ENCODE measurements at regions not wholly inside any gene's neighbourhood (a gene's known extent, or its start where the extent isn't known, plus 50 kb on each side); places are given as distances from the start of the nearest gene placed in this dataset.

DNA sequence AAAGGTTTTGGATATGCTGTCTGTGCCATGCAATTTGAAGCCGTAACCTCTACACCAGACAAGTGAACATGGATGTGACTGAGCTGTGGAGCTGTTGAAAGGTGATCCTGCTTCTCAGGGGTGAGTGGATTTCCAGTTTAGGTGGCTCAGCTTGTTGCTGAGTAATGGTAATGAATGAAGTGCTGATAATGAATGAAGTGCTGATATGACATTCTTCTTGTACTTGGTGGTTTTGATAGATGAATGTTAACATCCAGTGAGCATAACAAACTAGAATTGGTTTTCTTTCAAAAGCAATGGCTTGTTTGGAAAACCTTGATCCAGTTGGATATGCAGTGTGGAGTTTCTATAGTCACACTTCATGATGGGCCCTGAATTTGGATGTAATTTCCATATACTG, 89.7 kb upstream of the FZD8 start:
- Histone ChIP-seq H3K27me3 (replicated peaks; ENCODE audit: control insufficient read depth, insufficient read depth, low read length) (no peaks in the 10 kb centered on the region), H3K36me3 (ENCODE audit: control insufficient read depth, insufficient read depth, low read length) (no peaks in the 10 kb centered on the region), H3K4me3 (replicated peaks; ENCODE audit: low read depth, low read length) (no peak overlapping the region)
- DNase-seq (ENCODE audit: extremely low read depth, insufficient read length), result no peak
- TF ChIP-seq, protein P1, sequence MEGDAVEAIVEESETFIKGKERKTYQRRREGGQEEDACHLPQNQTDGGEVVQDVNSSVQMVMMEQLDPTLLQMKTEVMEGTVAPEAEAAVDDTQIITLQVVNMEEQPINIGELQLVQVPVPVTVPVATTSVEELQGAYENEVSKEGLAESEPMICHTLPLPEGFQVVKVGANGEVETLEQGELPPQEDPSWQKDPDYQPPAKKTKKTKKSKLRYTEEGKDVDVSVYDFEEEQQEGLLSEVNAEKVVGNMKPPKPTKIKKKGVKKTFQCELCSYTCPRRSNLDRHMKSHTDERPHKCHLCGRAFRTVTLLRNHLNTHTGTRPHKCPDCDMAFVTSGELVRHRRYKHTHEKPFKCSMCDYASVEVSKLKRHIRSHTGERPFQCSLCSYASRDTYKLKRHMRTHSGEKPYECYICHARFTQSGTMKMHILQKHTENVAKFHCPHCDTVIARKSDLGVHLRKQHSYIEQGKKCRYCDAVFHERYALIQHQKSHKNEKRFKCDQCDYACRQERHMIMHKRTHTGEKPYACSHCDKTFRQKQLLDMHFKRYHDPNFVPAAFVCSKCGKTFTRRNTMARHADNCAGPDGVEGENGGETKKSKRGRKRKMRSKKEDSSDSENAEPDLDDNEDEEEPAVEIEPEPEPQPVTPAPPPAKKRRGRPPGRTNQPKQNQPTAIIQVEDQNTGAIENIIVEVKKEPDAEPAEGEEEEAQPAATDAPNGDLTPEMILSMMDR (IDR thresholded peaks at IDR 0.05; ENCODE audit: insufficient read depth, low read length, poor library complexity, severe bottlenecking), result no peak

DNA sequence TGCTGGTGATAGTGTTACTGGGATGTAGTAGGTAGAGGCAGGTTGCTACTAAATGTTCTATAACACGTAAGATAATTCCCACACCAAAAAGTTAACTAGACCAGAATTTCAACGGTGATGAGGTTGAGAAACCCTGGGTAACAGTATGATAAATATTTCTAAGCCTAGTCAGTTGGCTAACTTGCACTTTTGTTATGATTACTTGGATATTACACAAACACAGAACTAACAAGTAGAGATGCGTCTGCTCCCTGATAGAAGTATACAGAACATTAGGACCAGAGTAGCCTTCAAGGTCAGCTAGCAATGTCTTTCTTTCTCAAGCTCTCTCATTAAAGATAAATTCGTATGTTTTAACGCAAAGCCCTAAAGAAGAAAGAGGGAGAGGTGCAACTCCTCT, 86.2 kb upstream of the FZD8 start:
- Histone ChIP-seq H3K27me3 (replicated peaks; ENCODE audit: control insufficient read depth, insufficient read depth, low read length) (no peaks in the 10 kb centered on the region), H3K36me3 (ENCODE audit: control insufficient read depth, insufficient read depth, low read length) (no peaks in the 10 kb centered on the region), H3K4me3 (replicated peaks; ENCODE audit: low read depth, low read length) (no peak overlapping the region)
- no peak for DNase-seq (ENCODE audit: extremely low read depth, insufficient read length)
- TF ChIP-seq, protein P1 (IDR thresholded peaks at IDR 0.05; ENCODE audit: insufficient read depth, low read length, poor library complexity, severe bottlenecking), result no peak

DNA sequence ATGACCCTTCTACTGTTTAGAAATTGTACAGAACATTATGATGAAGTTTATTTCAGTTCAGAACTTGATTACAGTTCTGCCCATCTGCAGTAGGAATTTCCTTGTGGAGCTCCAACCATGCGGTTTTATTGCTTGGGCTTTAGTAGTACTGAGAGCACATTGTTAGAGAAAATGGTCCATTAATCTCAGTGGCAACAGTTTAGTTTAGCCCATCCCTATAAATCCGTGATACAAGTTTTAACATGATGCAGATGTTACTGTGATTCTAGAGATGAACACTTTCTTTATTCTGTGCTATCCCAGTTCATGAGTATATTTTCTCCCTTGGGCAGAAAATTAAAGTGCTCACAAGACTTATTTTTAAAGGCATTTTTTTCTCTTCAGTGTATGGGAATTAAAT, 84.8 kb upstream of the FZD8 start:
- DNase-seq (ENCODE audit: extremely low read depth, insufficient read length), result no peak

DNA sequence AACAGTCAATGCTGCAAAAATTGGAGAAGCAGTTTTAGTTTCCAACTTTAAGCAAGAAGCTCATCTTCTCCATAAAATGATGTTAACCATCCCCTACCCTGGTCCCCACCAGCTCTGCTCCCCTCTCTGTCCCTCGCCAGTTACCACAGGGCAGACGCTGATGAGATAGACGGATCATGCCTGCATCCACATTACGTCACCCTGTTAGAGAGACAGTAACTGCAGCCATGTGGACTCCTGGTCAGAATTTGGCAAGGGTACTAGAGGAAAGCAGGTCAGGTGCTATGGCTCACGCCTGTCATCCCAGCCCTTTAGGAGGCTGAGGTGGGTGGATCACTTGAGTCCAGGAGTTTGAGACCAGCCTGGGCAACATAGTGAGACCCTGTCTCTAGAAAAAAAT, 81.9 kb upstream of the FZD8 start:
- H3K4me3 ChIP-seq (replicated peaks; ENCODE audit: low read depth, low read length), result no peak overlapping the region
- no peaks in the 10 kb centered on the region for H3K36me3 ChIP-seq (ENCODE audit: control insufficient read depth, insufficient read depth, low read length)
- TF ChIP-seq, protein P1 (IDR thresholded peaks at IDR 0.05; ENCODE audit: insufficient read depth, low read length, poor library complexity, severe bottlenecking), result no peak
- H3K27me3 ChIP-seq (replicated peaks; ENCODE audit: control insufficient read depth, insufficient read depth, low read length), result no peaks in the 10 kb centered on the region
- DNase-seq (ENCODE audit: extremely low read depth, insufficient read length), result no peak

More for the DNA sequence above, 84.8 kb upstream of the FZD8 start:
- TF ChIP-seq, protein P1 (IDR thresholded peaks at IDR 0.05; ENCODE audit: insufficient read depth, low read length, poor library complexity, severe bottlenecking), result no peak
- H3K36me3 ChIP-seq (ENCODE audit: control insufficient read depth, insufficient read depth, low read length), result no peaks in the 10 kb centered on the region
- no peak overlapping the region for H3K4me3 ChIP-seq (replicated peaks; ENCODE audit: low read depth, low read length)
- no peaks in the 10 kb centered on the region for H3K27me3 ChIP-seq (replicated peaks; ENCODE audit: control insufficient read depth, insufficient read depth, low read length)

DNA sequence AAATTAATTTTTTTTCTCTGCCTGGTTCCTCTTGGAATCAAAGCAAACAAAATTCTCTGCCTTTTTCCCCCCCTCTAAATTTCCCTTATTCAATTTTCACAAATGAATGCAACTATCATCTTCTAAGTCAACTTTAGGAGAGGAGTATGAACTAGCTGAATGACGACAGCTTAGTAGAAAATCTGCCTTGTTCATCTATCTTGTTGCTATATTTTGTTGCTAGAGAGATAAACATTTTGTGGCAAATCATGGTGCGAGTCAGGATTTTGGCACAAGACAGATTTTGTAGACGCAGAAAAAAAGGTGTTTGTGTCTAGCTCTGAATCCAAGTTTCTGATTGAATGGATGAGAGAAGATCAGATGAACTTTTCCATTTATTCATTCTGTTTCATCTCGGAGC, 81.0 kb upstream of the FZD8 start:
- H3K4me3 ChIP-seq (replicated peaks; ENCODE audit: low read depth, low read length), result no peak overlapping the region
- no peak for DNase-seq (ENCODE audit: extremely low read depth, insufficient read length)
- H3K27me3 ChIP-seq (replicated peaks; ENCODE audit: control insufficient read depth, insufficient read depth, low read length), result no peaks in the 10 kb centered on the region
- TF ChIP-seq, protein P1 (IDR thresholded peaks at IDR 0.05; ENCODE audit: insufficient read depth, low read length, poor library complexity, severe bottlenecking), result no peak
- no peaks in the 10 kb centered on the region for H3K36me3 ChIP-seq (ENCODE audit: control insufficient read depth, insufficient read depth, low read length)

DNA sequence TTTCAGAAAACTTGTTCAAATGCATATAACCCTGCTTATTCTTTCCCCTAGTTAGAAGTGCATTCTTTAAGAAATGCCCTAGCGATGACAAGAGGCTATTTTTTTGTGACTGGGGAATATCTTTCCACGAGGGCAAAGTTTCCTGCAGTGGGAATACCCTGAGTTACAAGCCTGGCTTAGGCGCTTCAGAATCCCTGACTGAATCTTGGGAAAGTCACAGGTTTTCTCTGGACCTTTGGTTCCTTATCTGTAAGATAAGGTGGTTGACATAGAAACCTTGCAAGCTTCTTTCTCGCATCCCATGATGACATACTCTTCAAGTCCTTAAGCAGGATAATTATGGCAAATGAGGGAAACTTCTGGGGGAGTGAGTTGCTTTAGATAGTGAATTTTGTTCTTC, 80.5 kb upstream of the FZD8 start:
- no peak overlapping the region for H3K4me3 ChIP-seq (replicated peaks; ENCODE audit: low read depth, low read length)
- H3K36me3 ChIP-seq (ENCODE audit: control insufficient read depth, insufficient read depth, low read length), result no peaks in the 10 kb centered on the region
- TF ChIP-seq, protein P1 (IDR thresholded peaks at IDR 0.05; ENCODE audit: insufficient read depth, low read length, poor library complexity, severe bottlenecking), result no peak

More for the DNA sequence above, 80.5 kb upstream of the FZD8 start:
- no peak for DNase-seq (ENCODE audit: extremely low read depth, insufficient read length)
- no peaks in the 10 kb centered on the region for H3K27me3 ChIP-seq (replicated peaks; ENCODE audit: control insufficient read depth, insufficient read depth, low read length)
